GM19193 (cell line): ENCODE measurements at regions not wholly inside any gene's neighbourhood (a gene's known extent, or its start where the extent isn't known, plus 50 kb on each side); places are given as distances from the start of the nearest gene placed in this dataset.

Experiments used
- POLR2A ChIP-seq: IDR thresholded peaks from 4 replicates; pipeline ENCODE4 v1.6.1; 2011; ENCODE audit not compliant: insufficient read depth, insufficient read length; ENCODE audit errors: extremely low read depth

GRCh38 chr2:8267048-8267447 lies 414.8 kb upstream of the ID2 start:
- no peak for TF ChIP-seq POLR2A

- no peak for TF ChIP-seq POLR2A
Observed at GRCh38 chr2:8267721-8268120, 414.1 kb upstream of the ID2 start.

- TF ChIP-seq POLR2A: no peak
Observed at GRCh38 chr2:8268172-8268783, 413.6 kb upstream of the ID2 start.

GRCh38 chr2:8270699-8271098 lies 411.2 kb upstream of the ID2 start:
- no peak for TF ChIP-seq POLR2A

DNA sequence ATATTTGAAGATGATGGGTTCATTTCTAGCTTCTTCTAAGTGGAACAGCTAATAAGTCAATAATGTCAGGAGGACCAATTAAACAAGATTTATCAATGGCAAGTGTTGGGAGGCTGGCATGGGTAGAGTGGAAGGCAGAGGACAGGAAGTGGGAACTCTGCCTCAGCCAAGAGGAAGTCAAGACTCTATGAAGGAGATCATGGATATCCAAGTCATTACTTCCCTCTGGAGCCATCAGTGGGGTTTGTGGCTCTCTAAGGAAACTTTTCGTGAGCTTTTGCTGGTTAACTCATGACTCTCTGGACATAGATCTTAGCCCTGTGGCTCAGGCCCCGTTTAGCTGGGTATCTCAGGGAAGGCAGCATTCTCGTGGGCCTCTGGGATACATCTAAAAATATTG lies 410.4 kb upstream of the ID2 start:
- TF ChIP-seq POLR2A: no peak

- TF ChIP-seq POLR2A: no peak
Observed at GRCh38 chr2:8276026-8276425, 405.8 kb upstream of the ID2 start.

DNA sequence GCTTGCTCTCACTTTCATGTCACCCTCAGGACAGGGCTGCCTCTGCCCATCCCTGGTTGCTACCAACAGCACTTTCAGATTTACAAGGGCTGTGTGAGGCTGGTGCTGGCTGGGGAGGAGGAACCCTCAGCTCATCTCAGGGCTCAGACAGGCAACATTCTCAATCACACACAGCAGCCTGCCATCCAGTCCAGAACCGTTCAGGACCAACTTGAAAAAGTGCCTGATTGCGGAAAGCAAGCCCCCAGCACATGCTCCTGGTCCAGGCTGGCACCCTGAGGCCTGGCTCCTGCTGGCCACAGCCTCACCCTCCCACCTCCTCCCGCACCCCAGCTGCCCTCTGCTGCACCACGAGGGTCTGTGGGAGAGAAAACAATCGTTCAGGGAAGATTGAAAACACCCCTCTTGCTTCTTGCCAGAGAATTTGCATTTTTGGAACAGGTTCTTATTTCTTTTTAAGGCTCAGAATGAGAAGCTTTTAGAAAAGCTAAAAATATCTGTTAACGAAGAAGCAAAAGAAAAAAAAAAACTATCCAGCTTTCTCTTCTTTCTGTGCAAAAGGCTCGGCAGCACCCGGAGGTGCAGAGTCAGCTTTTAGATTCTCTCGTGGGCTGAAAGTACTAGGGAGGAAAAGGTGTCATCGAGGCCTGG lies 403.8 kb upstream of the ID2 start:
- TF ChIP-seq POLR2A: no peak

DNA sequence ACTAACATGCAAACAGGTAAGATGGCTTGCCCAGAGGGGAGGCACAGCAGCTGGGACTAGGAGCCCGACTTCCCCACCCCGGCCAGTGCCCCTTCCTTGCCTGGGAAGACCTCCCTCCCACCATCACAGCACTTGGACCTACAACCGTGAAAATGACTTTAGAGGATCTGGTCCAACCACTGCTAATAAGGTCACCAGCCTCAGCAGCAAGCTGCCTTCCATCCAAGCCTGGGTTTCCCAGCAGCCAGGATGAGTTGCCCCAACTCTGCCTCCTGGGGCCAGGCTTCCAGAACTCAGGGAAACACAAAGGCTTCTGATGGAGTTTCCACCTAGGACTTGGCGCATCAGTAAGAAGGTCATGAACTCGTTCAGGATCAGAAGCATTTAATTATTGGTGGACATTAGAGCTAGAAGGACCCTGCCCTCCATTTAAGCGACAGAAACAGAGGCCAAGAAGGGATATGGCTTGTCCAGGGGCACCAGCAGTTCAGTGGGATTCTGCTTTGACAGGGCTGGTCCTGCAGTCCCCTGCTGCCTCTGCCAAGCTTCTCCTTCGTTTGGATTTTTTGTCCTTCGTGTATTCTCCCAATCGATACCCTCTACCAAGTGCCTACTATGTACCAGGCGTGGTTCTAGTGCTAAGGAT lies 403.0 kb upstream of the ID2 start:
- TF ChIP-seq POLR2A: no peak

GRCh38 chr2:8279506-8279905 lies 402.4 kb upstream of the ID2 start:
- no peak for TF ChIP-seq POLR2A

DNA sequence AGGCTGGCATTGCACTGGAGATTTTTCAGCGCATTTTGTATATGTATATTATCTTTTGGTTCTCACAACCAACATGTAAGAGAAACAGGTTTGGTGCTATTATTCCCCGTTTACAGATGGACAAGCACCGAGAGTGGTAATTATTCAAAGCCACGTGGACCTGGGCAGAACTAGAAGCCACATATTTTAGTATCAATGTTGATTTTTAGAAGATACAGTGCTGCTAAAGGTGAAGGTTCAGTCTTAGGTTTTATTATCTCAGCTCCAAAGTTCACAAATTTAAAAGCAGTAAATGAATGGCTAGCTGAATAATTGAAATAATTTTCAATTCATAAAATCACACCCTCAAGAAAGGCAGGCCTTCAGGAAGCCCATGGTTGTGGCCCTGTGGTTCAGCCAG lies 400.6 kb upstream of the ID2 start:
- no peak for TF ChIP-seq POLR2A

DNA sequence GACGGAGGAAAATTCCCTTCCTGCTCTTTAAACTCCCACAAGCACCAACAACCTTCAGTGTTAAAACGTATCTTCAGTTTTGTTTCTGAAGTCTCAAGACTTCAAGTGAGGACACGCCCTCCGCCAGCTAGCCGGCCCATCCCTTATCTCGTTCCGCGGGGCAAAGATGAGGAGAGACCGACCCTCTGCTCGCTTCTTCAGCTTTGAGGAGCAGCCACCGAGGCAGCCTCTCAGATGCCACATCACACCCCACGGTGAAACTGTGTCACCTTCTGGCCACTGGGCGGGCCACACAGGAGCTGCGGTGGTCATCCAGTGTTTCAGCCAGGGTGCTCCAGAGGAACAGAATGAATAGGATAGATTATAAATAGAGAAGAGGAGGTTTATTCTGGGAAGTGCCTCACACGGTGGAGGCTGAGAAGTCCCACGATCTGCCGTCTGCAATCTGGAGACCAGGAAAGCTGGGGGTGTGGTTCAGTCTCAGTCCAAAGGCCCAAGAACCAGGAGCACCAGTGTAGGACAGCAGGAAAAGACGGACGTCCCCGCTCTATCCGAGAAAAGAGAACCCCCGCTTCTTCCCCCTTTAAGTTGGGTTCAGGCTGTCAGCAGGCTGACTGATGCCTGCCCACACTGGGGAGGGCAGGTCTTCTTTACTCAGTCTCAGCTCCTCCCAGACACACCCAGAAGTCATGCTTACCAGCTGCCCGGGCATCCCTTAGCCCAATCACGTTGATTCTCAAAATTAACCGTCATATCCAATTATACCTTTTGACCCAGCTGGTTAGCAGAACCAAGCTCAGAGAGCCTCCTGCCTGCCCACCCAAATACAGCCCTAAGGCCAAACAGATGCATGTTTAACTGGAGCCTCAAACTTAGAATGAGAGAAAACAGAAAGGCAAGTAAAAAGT lies 399.7 kb upstream of the ID2 start:
- TF ChIP-seq POLR2A: no peak

DNA sequence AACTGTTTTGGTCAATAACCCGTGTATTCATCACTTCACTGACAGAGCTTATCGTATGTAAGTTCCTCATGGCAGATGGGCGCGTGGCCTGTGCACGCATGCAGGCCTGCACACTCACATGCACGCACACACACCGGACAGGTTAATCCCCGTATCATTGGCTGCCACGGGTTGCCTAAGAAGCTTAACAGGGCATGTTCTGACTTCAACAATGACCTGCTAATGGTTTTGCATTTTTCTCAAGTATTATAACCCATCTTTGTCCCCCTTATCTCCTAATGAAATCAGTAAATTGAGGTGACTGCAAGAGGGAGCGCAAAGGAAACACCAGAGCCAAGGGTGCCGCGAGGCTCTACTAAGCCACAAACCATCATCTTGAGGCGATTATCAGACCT lies 399.0 kb upstream of the ID2 start:
- no peak for TF ChIP-seq POLR2A

DNA sequence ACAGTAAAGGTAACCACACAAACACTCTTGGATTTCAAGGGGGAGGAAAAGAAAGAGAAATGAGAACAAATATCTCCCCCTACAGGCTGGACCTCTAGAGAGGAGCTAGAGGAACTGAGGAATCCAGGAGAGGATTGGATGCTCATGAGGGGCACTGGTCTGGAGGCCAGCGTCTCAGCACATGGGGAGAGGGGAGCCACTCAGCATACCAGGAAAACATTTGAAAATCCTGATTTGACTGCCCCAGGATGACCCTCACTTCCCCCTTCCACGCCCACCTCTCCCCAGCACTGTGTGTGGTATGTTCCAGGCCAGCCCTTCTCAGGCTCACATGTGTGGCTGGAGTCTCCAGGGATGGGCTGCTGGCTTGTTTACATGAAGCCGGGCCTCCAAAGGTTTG lies 396.8 kb upstream of the ID2 start:
- TF ChIP-seq POLR2A: no peak

GRCh38 chr2:8285898-8286297 lies 396.0 kb upstream of the ID2 start:
- TF ChIP-seq POLR2A: no peak

- no peak for TF ChIP-seq POLR2A
Observed at GRCh38 chr2:8288206-8288605, 393.6 kb upstream of the ID2 start.

- no peak for TF ChIP-seq POLR2A
Observed at GRCh38 chr2:8289111-8289510, 392.7 kb upstream of the ID2 start.

DNA sequence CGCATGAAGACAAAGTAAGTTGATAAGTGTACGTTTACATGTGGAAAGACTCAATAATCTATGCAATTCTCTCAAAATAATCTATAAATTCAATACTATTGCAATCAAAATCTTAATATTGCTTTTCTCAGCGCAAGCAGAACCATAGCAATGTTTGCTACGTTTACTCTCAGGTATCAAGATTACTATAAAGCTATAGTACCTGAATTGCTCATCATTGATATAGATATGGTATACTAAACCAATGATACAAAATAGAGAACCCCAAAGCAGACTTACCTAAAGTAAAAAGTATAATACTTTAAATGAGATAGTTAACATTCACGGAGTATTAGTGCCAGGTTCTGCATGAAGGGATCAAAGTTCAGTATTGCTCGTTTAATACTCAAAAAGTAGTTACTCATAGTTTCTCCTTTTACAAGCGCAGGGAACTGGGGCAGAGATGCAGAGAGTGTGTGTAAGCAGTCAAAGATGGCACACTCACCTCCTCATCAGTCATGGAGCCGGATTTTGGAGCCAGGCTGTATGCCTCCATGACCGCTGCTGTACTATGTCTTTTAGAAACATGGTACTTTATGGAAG lies 391.0 kb upstream of the ID2 start:
- no peak for TF ChIP-seq POLR2A
